ENCODE measurements at regions not wholly inside any gene's neighbourhood (a gene's known extent, or its start where the extent isn't known, plus 50 kb on each side); places are given as distances from the start of the nearest gene placed in this dataset.

- no peak for DNase-seq
These were observed 86.7 kb upstream of the NAA20 start for GRCh38 chr20:19930426-19930825.

DNA sequence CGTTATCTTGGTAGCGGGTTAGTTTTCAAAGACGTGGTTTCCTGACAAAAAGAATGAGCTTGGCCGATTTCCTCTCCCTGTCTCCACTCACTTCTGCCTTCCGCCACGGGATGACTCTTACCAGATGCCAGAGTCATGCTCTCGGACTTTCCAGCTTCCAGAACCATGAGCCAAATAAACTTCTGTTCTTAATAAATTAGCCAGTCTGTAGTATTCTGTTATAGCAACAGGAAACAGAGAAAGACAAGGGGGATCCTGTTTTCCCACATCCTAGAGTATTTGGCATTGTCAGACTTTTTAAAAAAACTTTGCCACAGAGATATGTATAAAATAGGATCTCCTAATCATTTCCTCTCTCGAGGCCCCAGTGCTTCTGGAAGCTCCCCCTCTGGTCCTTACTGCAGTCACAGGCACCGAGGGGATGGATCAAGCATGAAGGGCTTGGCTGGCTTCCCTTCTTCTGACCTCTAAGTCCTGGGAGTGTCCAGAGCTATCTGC is 84.9 kb upstream of the NAA20 start:
- peak; percentile 30 for DNase-seq

DNA sequence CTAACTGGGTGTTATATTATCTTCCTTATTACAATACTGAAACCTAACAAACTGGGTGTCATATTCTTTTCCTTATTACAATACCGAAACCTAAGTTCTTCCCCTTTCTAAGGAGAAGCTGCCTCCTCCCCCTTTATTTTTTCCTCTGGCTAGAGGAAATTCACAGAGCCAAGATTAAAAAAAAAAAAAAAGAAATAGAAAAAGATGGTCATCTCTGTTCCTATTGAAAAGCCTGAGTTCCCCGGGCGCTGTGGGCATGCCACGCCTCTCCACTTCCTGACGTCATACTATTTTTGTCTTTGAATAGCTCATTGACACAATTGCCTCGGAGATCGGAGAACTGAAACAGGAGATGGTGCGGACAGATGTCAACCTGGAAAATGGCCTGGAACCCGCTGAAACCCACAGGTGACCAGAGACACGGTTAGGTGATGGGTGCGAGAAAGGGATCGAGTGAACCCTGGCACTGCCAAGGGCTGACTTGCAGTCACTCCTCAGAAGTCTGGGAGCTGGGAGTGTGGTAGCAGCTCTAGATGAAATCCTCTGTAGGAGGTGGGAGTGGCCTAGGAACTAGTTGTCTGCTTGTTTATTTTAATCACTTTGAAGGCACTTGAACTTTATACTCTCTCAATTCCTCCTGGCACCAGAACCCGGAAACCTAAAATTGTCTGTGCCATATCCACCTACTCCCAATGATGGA is 82.2 kb upstream of the NAA20 start:
- DNase-seq: no peak

DNA sequence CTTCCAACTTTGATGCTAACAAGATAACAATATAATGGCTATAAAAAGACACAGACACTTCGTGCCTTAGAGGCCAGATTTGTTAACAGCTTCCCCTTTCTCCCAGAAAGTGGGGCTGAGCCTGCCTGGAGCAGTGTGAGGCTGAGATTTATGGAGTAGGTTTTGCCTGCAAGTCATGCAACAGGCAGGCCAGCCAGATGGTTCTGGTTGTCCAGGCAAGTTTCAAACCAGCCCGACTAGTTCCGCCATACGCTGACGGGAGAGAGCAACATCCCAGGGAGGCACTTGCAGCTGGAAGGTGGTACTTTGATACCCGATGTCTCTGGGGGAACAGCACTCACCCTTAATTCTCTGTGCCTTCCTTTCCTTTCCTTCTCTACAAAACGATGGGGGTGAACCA is 81.3 kb upstream of the NAA20 start:
- DNase-seq: no peak

- DNase-seq: no peak
These were observed 80.5 kb upstream of the NAA20 start for GRCh38 chr20:19936466-19937200.

- no peak for DNase-seq
These were observed 79.9 kb upstream of the NAA20 start for GRCh38 chr20:19937218-19937617.

- no peak for DNase-seq
These were observed 79.3 kb upstream of the NAA20 start for GRCh38 chr20:19937651-19938420.

GRCh38 chr20:19938421-19939090 is 78.6 kb upstream of the NAA20 start:
- DNase-seq: no peak

DNA sequence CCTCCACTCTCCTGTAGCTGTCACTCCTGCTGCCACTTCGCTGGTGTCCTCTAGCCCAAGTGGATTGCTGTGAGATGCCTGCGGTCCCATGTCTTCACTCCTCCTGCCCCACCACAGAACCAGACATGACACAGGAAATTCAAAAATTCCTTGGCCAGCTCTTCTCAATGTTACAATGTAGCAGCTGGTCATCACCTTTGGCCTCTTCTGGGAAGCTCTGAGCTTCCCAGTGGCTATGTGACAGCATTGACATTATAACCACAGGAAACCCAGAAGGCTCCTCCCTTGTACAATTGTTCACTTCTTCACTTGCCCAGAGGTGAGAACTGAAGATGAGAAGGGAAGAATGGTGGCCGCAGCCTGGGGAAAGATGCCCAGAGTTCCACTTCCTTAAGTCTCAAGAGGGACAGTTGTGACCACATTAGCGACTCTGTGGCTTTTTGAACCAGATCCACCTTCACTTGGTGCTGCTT is 76.1 kb upstream of the NAA20 start:
- DNase-seq: no peak

- no peak for DNase-seq
These were observed 74.6 kb upstream of the NAA20 start for GRCh38 chr20:19942611-19943010.

- no peak for DNase-seq
These were observed 74.1 kb upstream of the NAA20 start for GRCh38 chr20:19943061-19943521.

GRCh38 chr20:19944772-19945459 is 72.2 kb upstream of the NAA20 start:
- DNase-seq: peak; percentile 36

- DNase-seq: no peak
These were observed 71.2 kb upstream of the NAA20 start for GRCh38 chr20:19945732-19946670.

GRCh38 chr20:19947611-19948264 is 69.4 kb upstream of the NAA20 start:
- DNase-seq: no peak

- no peak for DNase-seq
These were observed 67.8 kb upstream of the NAA20 start for GRCh38 chr20:19949195-19949867.

GRCh38 chr20:19950042-19950441 is 67.1 kb upstream of the NAA20 start:
- DNase-seq: no peak

GRCh38 chr20:19952392-19952791 is 64.8 kb upstream of the NAA20 start:
- DNase-seq: no peak

DNA sequence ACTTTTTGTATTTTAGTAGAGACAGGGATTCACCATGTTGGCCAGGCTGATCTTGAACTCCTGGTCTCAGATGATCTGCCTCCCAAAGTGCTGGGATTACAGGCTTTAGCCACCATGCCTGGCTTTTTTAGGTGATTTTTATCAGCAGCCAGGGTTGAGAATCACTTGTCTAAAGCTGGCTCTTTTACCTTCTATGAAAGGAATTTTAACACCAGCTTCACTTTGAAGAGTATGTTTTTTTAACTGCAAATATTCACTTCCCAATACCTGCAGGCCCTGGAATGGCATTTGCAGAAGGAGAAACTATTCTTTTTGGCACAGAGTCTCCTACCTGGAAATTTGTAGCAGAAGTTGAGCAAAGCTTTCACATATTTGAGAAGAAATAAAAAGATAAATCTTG is 63.6 kb upstream of the NAA20 start:
- no peak for DNase-seq

DNA sequence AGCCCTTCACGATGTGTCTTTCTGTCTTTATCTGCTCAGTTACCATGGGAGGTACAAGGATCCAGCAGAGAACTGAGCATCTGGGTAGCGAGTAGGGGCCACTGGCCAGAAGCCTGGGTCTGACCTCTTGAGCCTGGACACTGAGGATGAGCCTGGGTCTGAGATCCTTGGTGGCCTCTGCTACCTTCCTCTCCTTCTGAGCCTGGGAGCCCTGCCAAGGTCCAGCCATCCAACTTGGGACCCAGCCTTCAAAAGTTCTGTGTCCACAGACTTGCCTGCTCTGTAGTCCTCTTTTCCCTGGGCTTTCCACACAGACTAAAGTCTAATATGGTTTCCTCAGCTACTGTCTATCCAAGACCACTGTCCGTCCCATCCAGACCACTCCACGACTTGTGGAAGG is 60.2 kb upstream of the NAA20 start:
- DNase-seq: no peak

DNA sequence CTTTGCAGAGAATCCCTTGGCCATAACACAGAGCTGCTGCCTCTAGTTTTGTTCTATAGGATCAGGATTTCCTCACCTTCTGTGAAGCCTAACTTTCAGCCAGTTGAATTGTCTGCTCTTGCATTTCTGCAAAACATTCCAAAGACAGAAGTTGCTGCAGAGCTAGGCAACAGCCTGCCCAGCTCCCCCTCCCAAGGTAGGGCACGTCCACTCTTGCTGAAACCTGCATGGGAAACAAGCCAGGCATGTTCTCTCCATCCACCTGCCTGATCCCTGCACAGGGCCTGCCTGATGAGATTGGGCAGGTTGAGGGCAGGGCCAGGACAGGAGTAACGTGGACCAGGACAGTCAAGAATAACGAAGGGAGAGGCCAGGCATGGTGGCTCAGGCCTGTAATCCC is 58.9 kb upstream of the NAA20 start:
- no peak for DNase-seq
